Fibroblast of lung (primary cell): ENCODE measurements at regions not wholly inside any gene's neighbourhood (a gene's known extent, or its start where the extent isn't known, plus 50 kb on each side); places are given as distances from the start of the nearest gene placed in this dataset.

ENCODE experiments used
- EZH2 ChIP-seq: IDR thresholded peaks from 2 replicates; pipeline ENCODE4 v1.5.1; 2012; ENCODE audit warnings: low read length, control low read depth, mild to moderate bottlenecking; ENCODE audit errors: missing control alignments
- TF ChIP-seq, protein P1 (sequence below), 2 donors: IDR thresholded peaks in 1 of 2; conservative IDR thresholded peaks in 1 of 2; 1 replicate in 1 of 2; 2 replicates in 1 of 2; pipeline ENCODE4 v1.5.1; 2011 to 2012; ENCODE audit warnings: low read length in 2 of 2, control low read depth in 1 of 2, inconsistent platforms in 1 of 2, low read depth in 1 of 2, mild to moderate bottlenecking in 1 of 2

DNA sequence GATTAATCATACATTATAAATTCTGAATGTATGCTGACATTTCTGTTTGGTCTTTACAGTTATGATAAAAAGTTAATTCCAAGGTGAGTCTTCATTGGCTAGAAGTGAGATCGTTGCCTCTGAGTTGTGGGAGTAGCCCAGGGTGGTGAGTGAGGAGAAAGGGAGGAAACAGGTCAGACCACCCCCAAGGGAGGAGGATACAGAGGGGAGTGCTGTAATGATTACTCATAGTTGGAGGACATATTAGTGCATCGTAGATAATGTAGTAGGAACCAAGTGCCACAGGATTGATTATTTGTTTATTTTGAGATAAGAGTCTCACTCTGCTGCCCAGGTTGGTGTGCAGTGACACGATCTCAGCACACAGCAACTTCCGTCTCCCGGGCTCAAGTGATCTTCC lies 672.2 kb downstream of the INHBA start:
- TF ChIP-seq, protein P1, sequence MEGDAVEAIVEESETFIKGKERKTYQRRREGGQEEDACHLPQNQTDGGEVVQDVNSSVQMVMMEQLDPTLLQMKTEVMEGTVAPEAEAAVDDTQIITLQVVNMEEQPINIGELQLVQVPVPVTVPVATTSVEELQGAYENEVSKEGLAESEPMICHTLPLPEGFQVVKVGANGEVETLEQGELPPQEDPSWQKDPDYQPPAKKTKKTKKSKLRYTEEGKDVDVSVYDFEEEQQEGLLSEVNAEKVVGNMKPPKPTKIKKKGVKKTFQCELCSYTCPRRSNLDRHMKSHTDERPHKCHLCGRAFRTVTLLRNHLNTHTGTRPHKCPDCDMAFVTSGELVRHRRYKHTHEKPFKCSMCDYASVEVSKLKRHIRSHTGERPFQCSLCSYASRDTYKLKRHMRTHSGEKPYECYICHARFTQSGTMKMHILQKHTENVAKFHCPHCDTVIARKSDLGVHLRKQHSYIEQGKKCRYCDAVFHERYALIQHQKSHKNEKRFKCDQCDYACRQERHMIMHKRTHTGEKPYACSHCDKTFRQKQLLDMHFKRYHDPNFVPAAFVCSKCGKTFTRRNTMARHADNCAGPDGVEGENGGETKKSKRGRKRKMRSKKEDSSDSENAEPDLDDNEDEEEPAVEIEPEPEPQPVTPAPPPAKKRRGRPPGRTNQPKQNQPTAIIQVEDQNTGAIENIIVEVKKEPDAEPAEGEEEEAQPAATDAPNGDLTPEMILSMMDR (conservative IDR thresholded peaks at IDR 0.05 in 1 of 2, IDR thresholded peaks at IDR 0.05 in 1 of 2; ENCODE audit: low read depth in 1 of 2, low read length in 2 of 2) = no peak
- TF ChIP-seq EZH2 = no peak
